ENCODE measurements at regions not wholly inside any gene's neighbourhood (a gene's known extent, or its start where the extent isn't known, plus 50 kb on each side); places are given as distances from the start of the nearest gene placed in this dataset.

- TF ChIP-seq CTCF (IDR thresholded peaks at IDR 0.05) (no peak), POLR2AphosphoS5 (IDR thresholded peaks at IDR 0.05) (no peak)
These were observed 88.1 kb downstream of the ERMARD start for GRCh38 chr6:169839493-169839892.

All from gastroesophageal sphincter (tissue), 3 donors.